ENCODE measurements at regions not wholly inside any gene's neighbourhood (a gene's known extent, or its start where the extent isn't known, plus 50 kb on each side); places are given as distances from the start of the nearest gene placed in this dataset.
A peak's percentile ranks its signal among the peaks of the same experiment; 100 is the strongest.

DNA sequence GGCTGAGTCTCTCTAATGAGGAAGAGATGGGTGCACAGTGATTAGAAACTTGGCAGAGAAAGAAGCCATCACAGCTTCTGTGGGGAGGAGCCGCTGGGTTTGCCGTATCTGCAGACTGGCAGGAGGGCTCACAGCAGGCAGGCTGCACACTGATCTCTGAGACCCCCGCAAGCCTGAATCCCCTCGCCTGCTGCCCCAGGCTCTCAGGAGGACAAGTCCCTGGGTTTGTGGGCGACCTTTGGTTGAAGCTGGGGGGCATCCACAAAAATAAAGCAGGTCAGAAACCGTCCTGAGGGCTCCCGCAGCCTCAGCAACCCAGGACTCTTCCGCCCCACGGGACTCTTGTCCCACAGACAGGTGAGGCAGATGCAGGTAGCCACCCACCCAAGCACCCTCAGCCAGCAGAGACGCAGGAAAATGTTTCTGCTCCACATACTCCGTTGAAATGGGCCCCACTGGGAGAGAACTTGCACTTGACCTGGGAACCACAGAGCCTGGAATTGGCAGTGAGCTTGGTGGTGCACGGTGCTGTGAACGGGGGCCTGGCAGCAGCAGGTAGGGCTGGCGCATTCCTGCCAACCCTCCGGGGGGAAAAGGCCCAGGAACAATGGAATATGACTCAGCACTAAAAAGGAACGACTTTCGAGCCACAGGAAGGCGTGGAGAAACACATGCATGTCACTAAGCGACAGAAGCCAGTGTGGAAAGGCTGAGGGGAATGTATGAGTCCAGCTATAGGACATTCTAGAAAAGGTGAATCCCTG lies 89.9 kb downstream of the YTHDF1 start:
- Histone ChIP-seq H3K4me3 (no peak overlapping the region), H3K4me1 (replicated peaks in 1 of 2) (peaks cover 15 to 31% of the 10 kb centered on the region in 2 donors), H3K27ac (no peak overlapping the region)
- in situ Hi-C loops (cut with MboI; ENCODE audit: low pct_unique_long_range_greater_than_20kb in 2 of 9, low sequenced_read_pairs in 9 of 9, unreplicated experiment in 9 of 9): no loop called here
- no peak for ATAC-seq (replicated peaks in 6 of 8)
- WGBS, 10 experiments: 0 to 68% (median 51%) methylated on average over 3 to 10 of the region's 19 CpGs; no CpG with 5 or more reads in 2 of the 10 experiments

- ATAC-seq (replicated peaks in 6 of 8): no peak
- Histone ChIP-seq H3K4me3 (no peak overlapping the region), H3K4me1 (replicated peaks in 1 of 2) (peaks cover 13 to 27% of the 10 kb centered on the region in 2 donors), H3K27ac (no peak overlapping the region)
- in situ Hi-C loops (cut with MboI; ENCODE audit: low pct_unique_long_range_greater_than_20kb in 2 of 9, low sequenced_read_pairs in 9 of 9, unreplicated experiment in 9 of 9): no loop called here
- WGBS, 10 experiments: 0 to 95% (median 34%) methylated on average over 1 to 4 of the region's 5 CpGs; no CpG with 5 or more reads in 4 of the 10 experiments
Measured at GRCh38 chr20:63125581-63125837, 90.4 kb downstream of the YTHDF1 start.

DNA sequence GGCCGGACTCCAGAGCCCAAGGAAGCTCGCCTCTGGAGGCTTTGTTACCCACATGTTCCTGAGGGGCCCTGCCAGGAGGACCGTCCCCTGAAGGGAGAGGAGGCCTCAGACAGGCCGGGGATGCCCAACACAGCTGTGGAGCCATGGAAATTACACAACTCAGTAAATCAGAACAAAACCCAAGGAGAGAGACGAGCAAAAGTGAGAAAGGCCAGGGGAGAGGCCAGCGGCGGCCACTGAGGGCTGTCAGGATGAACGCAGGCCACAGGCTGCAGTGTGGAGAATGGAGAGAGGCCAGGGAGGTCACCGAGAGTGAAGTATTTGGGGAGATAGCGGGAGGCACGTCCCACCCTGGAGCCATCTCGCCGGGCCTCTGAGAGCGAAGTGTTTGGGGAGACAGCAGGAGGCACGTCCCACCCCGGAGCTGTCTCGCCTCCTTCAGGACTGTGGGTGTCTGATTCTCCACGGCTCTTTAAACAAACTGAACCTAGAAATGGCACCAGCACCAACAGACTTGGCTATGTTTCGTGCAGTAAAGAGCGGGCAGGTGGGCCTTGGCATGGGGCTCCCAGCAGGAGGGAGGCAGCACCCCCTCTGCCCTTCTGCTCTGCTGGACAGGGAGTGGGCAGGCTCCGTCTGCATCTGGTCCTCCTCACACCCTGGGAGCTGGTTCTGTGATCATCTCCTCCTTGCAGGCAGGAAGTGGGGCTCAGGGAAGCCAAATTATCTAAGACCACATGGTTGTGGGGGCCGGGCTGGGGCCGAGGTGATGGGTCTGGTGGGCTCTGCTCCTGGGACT lies 91.0 kb downstream of the YTHDF1 start:
- in situ Hi-C loops (cut with MboI; ENCODE audit: low pct_unique_long_range_greater_than_20kb in 2 of 9, low sequenced_read_pairs in 9 of 9, unreplicated experiment in 9 of 9): no loop called here
- Histone ChIP-seq H3K27ac (peak overlapping the region in 1 of 2 donors; percentile 16), H3K4me1 (replicated peaks in 1 of 2) (peaks cover 11 to 25% of the 10 kb centered on the region in 2 donors), H3K4me3 (no peak overlapping the region)
- 30 to 75% (median 66%) methylated on average over 1 to 12 of the region's 23 CpGs; no CpG with 5 or more reads in 5 of the 10 experiments for WGBS, 10 experiments
- peak in 4 of 8 experiments; percentile 14 to 39 (median 28) for ATAC-seq (replicated peaks in 6 of 8)

GRCh38 chr20:63124092-63124781 lies 91.7 kb downstream of the YTHDF1 start:
- H3K4me1 ChIP-seq (replicated peaks in 1 of 2): peaks cover 12 to 25% of the 10 kb centered on the region in 2 donors
- peak overlapping the region in 1 of 2 donors; percentile 16 for H3K27ac ChIP-seq
- H3K4me3 ChIP-seq: no peak overlapping the region
- 0 to 85% (median 78%) methylated on average over 3 to 8 of the region's 19 CpGs; no CpG with 5 or more reads in 2 of the 10 experiments for WGBS, 10 experiments
- in situ Hi-C loops (cut with MboI; ENCODE audit: low pct_unique_long_range_greater_than_20kb in 2 of 9, low sequenced_read_pairs in 9 of 9, unreplicated experiment in 9 of 9): no loop called here
- peak in 4 of 8 experiments; percentile 1 to 60 (median 14) for ATAC-seq (replicated peaks in 6 of 8)

- no peak for ATAC-seq (replicated peaks in 6 of 8)
- Histone ChIP-seq H3K27ac (no peak overlapping the region), H3K4me3 (no peak overlapping the region), H3K4me1 (replicated peaks in 1 of 2) (peaks cover 21 to 33% of the 10 kb centered on the region in 2 donors)
- WGBS, 10 experiments: 0 to 100% (median 70%) methylated on average over 1 to 12 of the region's 21 CpGs; no CpG with 5 or more reads in 2 of the 10 experiments
- in situ Hi-C loops (cut with MboI; ENCODE audit: low pct_unique_long_range_greater_than_20kb in 2 of 9, low sequenced_read_pairs in 9 of 9, unreplicated experiment in 9 of 9): no loop called here
Measured at GRCh38 chr20:63123331-63123741, 92.6 kb downstream of the YTHDF1 start.

DNA sequence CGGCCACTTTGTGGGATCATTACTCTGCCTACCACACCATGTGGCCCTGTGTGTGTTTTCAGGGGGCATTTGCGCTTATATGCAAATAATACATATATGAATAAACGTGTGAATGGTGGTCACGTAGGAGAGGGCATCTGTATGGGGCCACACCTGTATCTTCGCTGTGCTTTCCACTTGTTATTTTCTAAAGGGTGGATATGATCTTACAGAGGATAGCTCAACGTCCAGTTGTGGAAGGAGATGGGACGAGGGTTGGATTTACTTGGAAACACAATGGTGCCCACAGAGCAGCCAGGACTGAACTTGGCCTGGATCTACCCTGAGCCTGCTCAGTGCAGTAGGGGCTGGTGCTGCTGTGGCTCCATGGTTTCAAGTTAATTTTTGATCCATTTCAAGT lies 93.3 kb downstream of the YTHDF1 start:
- Histone ChIP-seq H3K4me3 (no peak overlapping the region), H3K4me1 (replicated peaks in 1 of 2) (peaks cover 26 to 37% of the 10 kb centered on the region in 2 donors), H3K27ac (no peak overlapping the region)
- no peak for ATAC-seq (replicated peaks in 6 of 8)
- in situ Hi-C loops (cut with MboI; ENCODE audit: low pct_unique_long_range_greater_than_20kb in 2 of 9, low sequenced_read_pairs in 9 of 9, unreplicated experiment in 9 of 9): no loop called here
- WGBS, 10 experiments: 0 to 70% (median 30%) methylated on average over 1 to 4 of the region's 7 CpGs; no CpG with 5 or more reads in 6 of the 10 experiments

DNA sequence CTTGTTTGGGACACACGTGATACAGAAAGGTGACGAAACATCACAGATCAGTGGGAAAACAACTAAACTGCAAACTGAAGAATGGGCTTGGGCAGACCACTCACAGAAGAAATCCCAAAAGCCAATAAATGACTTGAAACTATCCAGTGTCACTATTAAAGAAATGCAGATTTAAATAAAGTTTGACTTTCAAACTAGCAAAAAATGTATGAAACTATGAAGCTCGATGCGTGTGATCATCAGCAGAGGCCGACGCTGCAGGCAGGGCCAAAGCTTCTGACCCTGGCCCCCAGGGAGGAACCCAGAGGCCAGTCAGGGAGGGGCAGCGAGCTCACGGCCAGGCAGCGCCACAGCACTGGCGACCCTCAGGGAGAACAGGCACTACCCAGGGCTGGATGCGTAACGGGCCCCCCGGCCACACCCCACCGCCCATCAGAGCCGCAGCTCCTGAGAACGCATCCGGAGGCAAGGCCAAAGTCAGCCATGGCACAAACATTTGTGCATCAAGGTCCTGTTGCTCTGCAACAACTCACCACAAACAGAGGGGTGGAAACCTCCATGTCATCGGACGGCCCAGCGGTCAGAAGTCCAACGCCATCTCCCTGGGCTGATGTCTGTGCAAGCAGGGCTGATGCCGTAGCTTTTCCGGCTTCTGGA lies 94.1 kb downstream of the YTHDF1 start:
- no peak overlapping the region for H3K27ac ChIP-seq
- WGBS, 10 experiments: 21 to 92% (median 80%) methylated on average over 1 to 16 of the region's 23 CpGs; no CpG with 5 or more reads in 2 of the 10 experiments
- H3K4me1 ChIP-seq (replicated peaks in 1 of 2): peaks cover 26 to 39% of the 10 kb centered on the region in 2 donors
- no peak overlapping the region for H3K4me3 ChIP-seq
- no peak for ATAC-seq (replicated peaks in 6 of 8)
- in situ Hi-C loops (cut with MboI; ENCODE audit: low pct_unique_long_range_greater_than_20kb in 2 of 9, low sequenced_read_pairs in 9 of 9, unreplicated experiment in 9 of 9): no loop called here

DNA sequence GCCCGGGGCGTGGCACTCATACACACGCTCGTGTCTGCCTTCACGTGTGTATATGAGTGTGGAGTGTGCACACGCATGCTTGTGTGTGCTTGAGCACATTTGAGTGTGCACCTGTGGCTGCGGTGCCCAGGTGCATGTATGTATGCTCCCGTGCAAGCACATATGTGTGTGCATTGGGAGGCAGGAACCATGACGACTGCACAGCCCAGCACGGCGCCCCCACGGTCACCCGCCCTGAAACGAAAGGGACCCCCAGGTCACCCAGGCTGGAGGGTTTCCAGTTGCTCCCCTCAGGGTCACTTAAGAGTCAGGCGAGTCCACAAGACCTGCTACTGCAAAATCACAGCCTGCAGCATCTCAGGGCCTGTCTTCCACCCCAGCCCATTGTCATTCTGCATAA lies 94.7 kb downstream of the YTHDF1 start:
- in situ Hi-C loops (cut with MboI; ENCODE audit: low pct_unique_long_range_greater_than_20kb in 2 of 9, low sequenced_read_pairs in 9 of 9, unreplicated experiment in 9 of 9): no loop called here
- Histone ChIP-seq H3K27ac (no peak overlapping the region), H3K4me1 (replicated peaks in 1 of 2) (peaks cover 26 to 45% of the 10 kb centered on the region in 2 donors), H3K4me3 (no peak overlapping the region)
- 40 to 81% (median 76%) methylated on average over 1 to 10 of the region's 15 CpGs; no CpG with 5 or more reads in 7 of the 10 experiments for WGBS, 10 experiments
- ATAC-seq (replicated peaks in 6 of 8): no peak

GRCh38 chr20:63120808-63121090 lies 95.2 kb downstream of the YTHDF1 start:
- no peak for ATAC-seq (replicated peaks in 6 of 8)
- in situ Hi-C loops (cut with MboI; ENCODE audit: low pct_unique_long_range_greater_than_20kb in 2 of 9, low sequenced_read_pairs in 9 of 9, unreplicated experiment in 9 of 9): no loop called here
- peaks cover 26 to 47% of the 10 kb centered on the region in 2 donors for H3K4me1 ChIP-seq (replicated peaks in 1 of 2)
- no peak overlapping the region for H3K4me3 ChIP-seq
- H3K27ac ChIP-seq: no peak overlapping the region
- WGBS, 10 experiments: 80% methylated on average over 1 of the region's 5 CpGs; no CpG with 5 or more reads in 9 of the 10 experiments

DNA sequence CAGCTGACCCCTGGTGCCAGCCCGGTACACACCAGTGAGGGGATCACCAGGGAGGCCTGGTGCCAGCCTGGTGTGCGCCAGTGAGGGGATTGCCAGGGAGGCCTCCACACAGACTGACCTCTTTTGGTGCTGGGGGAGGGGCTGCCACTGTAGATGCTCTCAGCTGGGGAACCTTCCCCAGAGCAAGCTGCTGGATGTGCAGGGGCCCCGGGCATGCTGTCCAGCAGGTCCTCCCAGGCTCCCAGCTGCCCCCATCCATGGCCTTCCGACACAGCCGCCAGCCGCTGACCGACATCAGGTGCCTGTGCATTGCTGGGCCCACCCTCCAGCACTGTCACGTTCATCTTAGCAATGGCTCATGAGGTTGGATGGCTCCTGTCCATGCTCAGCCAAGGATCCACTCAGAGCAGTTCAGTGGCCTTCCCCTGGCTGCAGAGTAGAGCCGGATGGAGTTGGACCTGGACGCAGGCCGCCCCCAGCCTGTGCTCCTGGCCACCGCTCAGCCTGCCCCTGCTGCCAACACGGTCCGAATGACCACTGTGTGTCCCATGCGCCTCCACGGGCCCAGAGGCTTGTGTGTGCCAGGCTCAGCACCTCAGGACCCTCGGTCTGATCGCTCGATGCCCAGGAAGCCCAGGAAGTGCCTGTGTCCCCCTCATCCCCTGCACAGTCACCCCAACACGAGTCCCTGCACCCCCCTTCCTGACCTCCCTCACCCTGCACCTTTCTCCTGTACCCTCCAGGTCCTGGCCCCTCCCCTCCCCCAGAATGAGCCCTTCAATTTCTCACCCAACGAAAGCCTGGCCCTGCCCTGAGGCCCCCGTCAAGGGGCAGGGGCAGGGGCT lies 95.7 kb downstream of the YTHDF1 start:
- Histone ChIP-seq H3K27ac (peak overlapping the region in 1 of 2 donors; percentile 71), H3K4me3 (no peak overlapping the region), H3K4me1 (replicated peaks in 1 of 2) (peaks cover 24 to 43% of the 10 kb centered on the region in 2 donors)
- 72% methylated on average over 5 of the region's 22 CpGs; no CpG with 5 or more reads in 9 of the 10 experiments for WGBS, 10 experiments
- in situ Hi-C loops (cut with MboI; ENCODE audit: low pct_unique_long_range_greater_than_20kb in 2 of 9, low sequenced_read_pairs in 9 of 9, unreplicated experiment in 9 of 9): no loop called here
- no peak for ATAC-seq (replicated peaks in 6 of 8)

DNA sequence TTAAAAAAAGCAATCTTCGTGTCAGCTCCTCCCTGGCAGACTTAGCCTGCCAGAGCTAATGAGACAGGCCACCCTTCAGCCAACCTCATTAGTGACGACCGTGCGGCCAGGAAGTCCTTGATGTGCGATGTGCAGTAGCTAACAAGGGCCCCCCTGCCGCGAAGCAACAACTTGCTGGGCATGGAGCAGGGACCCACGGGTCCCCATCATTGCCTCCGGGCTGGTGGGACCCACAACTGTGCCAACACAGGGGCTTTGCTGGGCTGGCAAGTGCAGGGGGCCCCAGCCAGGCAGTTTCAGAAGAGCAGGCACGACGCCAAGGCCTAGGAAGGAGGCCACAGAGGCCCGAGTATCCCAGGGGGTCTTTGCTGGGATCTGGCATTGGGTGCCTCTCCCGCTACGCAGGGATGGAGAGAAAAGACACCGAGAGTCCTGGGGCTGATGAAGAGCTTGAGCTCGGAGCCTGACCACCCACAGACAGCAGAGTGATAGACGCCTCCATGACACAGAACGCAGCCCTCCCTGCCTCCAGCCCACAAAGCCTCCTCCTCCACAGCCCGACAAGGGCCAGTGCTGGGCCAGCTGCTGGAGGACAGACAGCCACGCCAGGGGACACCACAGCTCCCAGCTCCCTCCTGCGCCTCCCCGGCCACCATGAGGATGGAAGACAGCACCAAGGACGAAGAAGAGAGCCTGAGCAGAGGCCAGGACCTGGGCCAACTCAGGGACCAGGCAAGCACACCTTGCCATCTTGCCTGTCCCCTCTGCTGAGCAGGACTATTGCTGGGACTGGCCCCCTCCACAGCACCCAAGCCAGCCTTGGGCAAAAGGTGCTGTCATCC lies 96.6 kb downstream of the YTHDF1 start:
- peak in 5 of 8 experiments; percentile 43 to 58 (median 53) for ATAC-seq (replicated peaks in 6 of 8)
- no peak overlapping the region for H3K4me3 ChIP-seq
- H3K27ac ChIP-seq: peak overlapping the region in 1 of 2 donors; percentile 71
- in situ Hi-C loops (cut with MboI; ENCODE audit: low pct_unique_long_range_greater_than_20kb in 2 of 9, low sequenced_read_pairs in 9 of 9, unreplicated experiment in 9 of 9): no loop called here
- H3K4me1 ChIP-seq (replicated peaks in 1 of 2): peaks cover 30 to 38% of the 10 kb centered on the region in 2 donors
- 0 to 59% (median 25%) methylated on average over 1 to 10 of the region's 23 CpGs; no CpG with 5 or more reads in 4 of the 10 experiments for WGBS, 10 experiments
